ENCODE measurements at regions not wholly inside any gene's neighbourhood (a gene's known extent, or its start where the extent isn't known, plus 50 kb on each side); places are given as distances from the start of the nearest gene placed in this dataset.
"Not testable (repeated sequence)": the region's sequence is repeated elsewhere in the genome, so short reads cannot be mapped to it uniquely, and the experiment has no call there.

DNA sequence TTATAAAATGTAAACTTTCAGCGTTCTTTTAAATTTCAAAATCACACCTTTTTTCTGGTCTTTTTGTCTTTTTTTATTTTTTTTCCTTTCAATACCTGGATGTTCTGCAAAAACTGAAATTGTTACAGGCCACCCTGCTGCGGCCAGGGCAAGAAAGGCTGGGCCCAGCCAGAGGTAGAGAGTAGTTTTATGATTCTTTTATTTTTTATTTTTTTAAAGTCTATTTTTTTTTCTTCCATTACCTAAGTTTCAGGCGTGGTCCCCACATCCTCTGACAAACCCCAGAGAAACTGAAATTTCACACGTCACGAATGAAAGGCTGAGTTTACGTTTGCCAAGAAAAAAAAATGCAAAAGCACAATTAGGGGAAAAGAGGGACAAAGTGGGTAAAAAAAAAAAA lies 177.1 kb downstream of the SPATA31A1 start:
- TF ChIP-seq, protein P1, sequence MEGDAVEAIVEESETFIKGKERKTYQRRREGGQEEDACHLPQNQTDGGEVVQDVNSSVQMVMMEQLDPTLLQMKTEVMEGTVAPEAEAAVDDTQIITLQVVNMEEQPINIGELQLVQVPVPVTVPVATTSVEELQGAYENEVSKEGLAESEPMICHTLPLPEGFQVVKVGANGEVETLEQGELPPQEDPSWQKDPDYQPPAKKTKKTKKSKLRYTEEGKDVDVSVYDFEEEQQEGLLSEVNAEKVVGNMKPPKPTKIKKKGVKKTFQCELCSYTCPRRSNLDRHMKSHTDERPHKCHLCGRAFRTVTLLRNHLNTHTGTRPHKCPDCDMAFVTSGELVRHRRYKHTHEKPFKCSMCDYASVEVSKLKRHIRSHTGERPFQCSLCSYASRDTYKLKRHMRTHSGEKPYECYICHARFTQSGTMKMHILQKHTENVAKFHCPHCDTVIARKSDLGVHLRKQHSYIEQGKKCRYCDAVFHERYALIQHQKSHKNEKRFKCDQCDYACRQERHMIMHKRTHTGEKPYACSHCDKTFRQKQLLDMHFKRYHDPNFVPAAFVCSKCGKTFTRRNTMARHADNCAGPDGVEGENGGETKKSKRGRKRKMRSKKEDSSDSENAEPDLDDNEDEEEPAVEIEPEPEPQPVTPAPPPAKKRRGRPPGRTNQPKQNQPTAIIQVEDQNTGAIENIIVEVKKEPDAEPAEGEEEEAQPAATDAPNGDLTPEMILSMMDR (IDR thresholded peaks at IDR 0.05; ENCODE audit: low read depth, low read length, missing input control) = not testable (repeated sequence)
- TF ChIP-seq, protein P2, sequence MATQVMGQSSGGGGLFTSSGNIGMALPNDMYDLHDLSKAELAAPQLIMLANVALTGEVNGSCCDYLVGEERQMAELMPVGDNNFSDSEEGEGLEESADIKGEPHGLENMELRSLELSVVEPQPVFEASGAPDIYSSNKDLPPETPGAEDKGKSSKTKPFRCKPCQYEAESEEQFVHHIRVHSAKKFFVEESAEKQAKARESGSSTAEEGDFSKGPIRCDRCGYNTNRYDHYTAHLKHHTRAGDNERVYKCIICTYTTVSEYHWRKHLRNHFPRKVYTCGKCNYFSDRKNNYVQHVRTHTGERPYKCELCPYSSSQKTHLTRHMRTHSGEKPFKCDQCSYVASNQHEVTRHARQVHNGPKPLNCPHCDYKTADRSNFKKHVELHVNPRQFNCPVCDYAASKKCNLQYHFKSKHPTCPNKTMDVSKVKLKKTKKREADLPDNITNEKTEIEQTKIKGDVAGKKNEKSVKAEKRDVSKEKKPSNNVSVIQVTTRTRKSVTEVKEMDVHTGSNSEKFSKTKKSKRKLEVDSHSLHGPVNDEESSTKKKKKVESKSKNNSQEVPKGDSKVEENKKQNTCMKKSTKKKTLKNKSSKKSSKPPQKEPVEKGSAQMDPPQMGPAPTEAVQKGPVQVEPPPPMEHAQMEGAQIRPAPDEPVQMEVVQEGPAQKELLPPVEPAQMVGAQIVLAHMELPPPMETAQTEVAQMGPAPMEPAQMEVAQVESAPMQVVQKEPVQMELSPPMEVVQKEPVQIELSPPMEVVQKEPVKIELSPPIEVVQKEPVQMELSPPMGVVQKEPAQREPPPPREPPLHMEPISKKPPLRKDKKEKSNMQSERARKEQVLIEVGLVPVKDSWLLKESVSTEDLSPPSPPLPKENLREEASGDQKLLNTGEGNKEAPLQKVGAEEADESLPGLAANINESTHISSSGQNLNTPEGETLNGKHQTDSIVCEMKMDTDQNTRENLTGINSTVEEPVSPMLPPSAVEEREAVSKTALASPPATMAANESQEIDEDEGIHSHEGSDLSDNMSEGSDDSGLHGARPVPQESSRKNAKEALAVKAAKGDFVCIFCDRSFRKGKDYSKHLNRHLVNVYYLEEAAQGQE (IDR thresholded peaks at IDR 0.05) = not testable (repeated sequence)
- TF ChIP-seq EGR1 (IDR thresholded peaks at IDR 0.05; ENCODE audit: low read depth in 2 of 2); TAF1 (conservative IDR thresholded peaks at IDR 0.05); JUND (IDR thresholded peaks at IDR 0.05); RAD21 (IDR thresholded peaks at IDR 0.05); SP1 (IDR thresholded peaks at IDR 0.05): not testable (repeated sequence)
- TF ChIP-seq, protein P3, sequence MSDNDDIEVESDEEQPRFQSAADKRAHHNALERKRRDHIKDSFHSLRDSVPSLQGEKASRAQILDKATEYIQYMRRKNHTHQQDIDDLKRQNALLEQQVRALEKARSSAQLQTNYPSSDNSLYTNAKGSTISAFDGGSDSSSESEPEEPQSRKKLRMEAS (IDR thresholded peaks at IDR 0.05) = not testable (repeated sequence)
- TF ChIP-seq, protein P4, sequence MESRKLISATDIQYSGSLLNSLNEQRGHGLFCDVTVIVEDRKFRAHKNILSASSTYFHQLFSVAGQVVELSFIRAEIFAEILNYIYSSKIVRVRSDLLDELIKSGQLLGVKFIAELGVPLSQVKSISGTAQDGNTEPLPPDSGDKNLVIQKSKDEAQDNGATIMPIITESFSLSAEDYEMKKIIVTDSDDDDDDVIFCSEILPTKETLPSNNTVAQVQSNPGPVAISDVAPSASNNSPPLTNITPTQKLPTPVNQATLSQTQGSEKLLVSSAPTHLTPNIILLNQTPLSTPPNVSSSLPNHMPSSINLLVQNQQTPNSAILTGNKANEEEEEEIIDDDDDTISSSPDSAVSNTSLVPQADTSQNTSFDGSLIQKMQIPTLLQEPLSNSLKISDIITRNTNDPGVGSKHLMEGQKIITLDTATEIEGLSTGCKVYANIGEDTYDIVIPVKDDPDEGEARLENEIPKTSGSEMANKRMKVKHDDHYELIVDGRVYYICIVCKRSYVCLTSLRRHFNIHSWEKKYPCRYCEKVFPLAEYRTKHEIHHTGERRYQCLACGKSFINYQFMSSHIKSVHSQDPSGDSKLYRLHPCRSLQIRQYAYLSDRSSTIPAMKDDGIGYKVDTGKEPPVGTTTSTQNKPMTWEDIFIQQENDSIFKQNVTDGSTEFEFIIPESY (IDR thresholded peaks at IDR 0.05) = not testable (repeated sequence)

All from liver (tissue), 3 donors.